GM12878 (cell line): ENCODE measurements at regions not wholly inside any gene's neighbourhood (a gene's known extent, or its start where the extent isn't known, plus 50 kb on each side); places are given as distances from the start of the nearest gene placed in this dataset.

Source experiments
- ATAC-seq: fragments of 200-7000 bp; cut with Tn5 transposase; 3 replicates; pipeline ENCODE4 v1.9.1; 2020; ENCODE audit warnings: mild to moderate bottlenecking, moderate library complexity
- BruUV-seq: library from RNA; stranded (reverse); fragments of 400-500 nt; replicated peaks from 2 replicates; lab custom pipeline; 2021; lab: Mats Ljungman, UMichigan
- CTCF ChIA-PET: fragments of 300-600 bp; sonication (Branson Sonifier 250); formaldehyde crosslinking; extraction: SDS; loops from one replicate; lab custom pipeline; 2021; ENCODE audit warnings: inconsistent platforms; lab: Yijun Ruan, JAX
- POLR2A ChIA-PET: fragments of 350-600 bp; formaldehyde crosslinking; extraction: SDS; loops from one replicate; lab custom pipeline; 2021; ENCODE audit warnings: inconsistent platforms; lab: Charles Lee
- RAD21 ChIA-PET: fragments of 300-600 bp; sonication (Branson Sonifier 250); formaldehyde crosslinking; loops from one replicate; lab custom pipeline; 2023; ENCODE audit warnings: antibody characterized with exemption; ENCODE audit not compliant: unreplicated experiment; lab: Charles Lee
- SMC1A ChIA-PET: fragments of 300-600 bp; sonication (Branson Sonifier 250); formaldehyde crosslinking; loops from one replicate; lab custom pipeline; 2023; ENCODE audit not compliant: unreplicated experiment, uncharacterized antibody; lab: Charles Lee
- DNase-seq: peaks from one replicate; pipeline ENCODE4 v3.0.0-alpha.2; 2011; ENCODE audit warnings: low read depth, low spot score
- FAIRE-seq: peaks from 3 replicates; lab custom pipeline; 2011; peaks lifted over from hg19 to GRCh38; lab: Jason Lieb, UNC
- H2AFZ ChIP-seq: 2 replicates; pipeline ENCODE4 v1.6.0; 2011; ENCODE audit warnings: low read depth, low read length, control low read depth; ENCODE audit not compliant: control insufficient read depth
- H3K27ac ChIP-seq: 2 replicates; pipeline ENCODE4 v1.5.1; 2011; ENCODE audit warnings: control low read depth; ENCODE audit not compliant: control insufficient read depth, insufficient read depth
- H3K27me3 ChIP-seq, 2 experiments: replicated peaks in 1 of 2; 2 replicates each; pipeline versions ENCODE4 v1.6.0 to v1.6.1; 2011; ENCODE audit warnings: low read length in 1 of 2; ENCODE audit not compliant: control insufficient read depth in 2 of 2, insufficient read depth in 2 of 2
- H3K36me3 ChIP-seq, 2 experiments: 2 replicates each; pipeline ENCODE4 v1.5.1; 2011; ENCODE audit warnings: low read length in 1 of 2; ENCODE audit not compliant: control insufficient read depth in 2 of 2, insufficient read depth in 2 of 2
- H3K4me1 ChIP-seq: 2 replicates; pipeline ENCODE4 v1.6.1; 2011; ENCODE audit warnings: mild to moderate bottlenecking, low read length, moderate library complexity, mixed read lengths; ENCODE audit not compliant: control insufficient read depth, insufficient read depth
- H3K4me2 ChIP-seq: 2 replicates; pipeline ENCODE4 v1.6.0; 2011; ENCODE audit warnings: control low read depth; ENCODE audit not compliant: control insufficient read depth, insufficient read depth
- H3K4me3 ChIP-seq: fragments of 200-600 bp; sonication (generic); 2 replicates; pipeline ENCODE4 v1.5.1; 2016
- H3K79me2 ChIP-seq: 2 replicates; pipeline ENCODE4 v1.6.0; 2011; ENCODE audit warnings: low read length; ENCODE audit not compliant: control insufficient read depth, insufficient read depth
- H3K9ac ChIP-seq: 2 replicates; pipeline ENCODE4 v1.8.0; 2011; ENCODE audit warnings: low read length, control low read depth, mixed read lengths; ENCODE audit not compliant: control insufficient read depth, insufficient read depth
- H3K9me3 ChIP-seq: replicated peaks from 3 replicates; pipeline ENCODE4 v1.5.1; 2011; ENCODE audit warnings: mild to moderate bottlenecking, low read length; ENCODE audit not compliant: control insufficient read depth, insufficient read depth
- H4K20me1 ChIP-seq: 2 replicates; pipeline ENCODE4 v1.6.0; 2011; ENCODE audit not compliant: control insufficient read depth, insufficient read depth
- EZH2 ChIP-seq: IDR thresholded peaks from 2 replicates; pipeline ENCODE4 v1.6.1; 2012; ENCODE audit warnings: low read depth, mild to moderate bottlenecking, control low read depth, inconsistent platforms, low read length, borderline replicate concordance; ENCODE audit not compliant: control insufficient read depth
- JUND ChIP-seq: IDR thresholded peaks from 2 replicates; pipeline ENCODE4 v1.6.1; 2012; ENCODE audit warnings: low read depth, mild to moderate bottlenecking, low read length, improper control_type of control experiment, moderate library complexity
- KLF5 ChIP-seq: fragments of 450-650 bp; IDR thresholded peaks from 2 replicates; pipeline ENCODE4 v1.6.1; 2014; ENCODE audit warnings: mild to moderate bottlenecking; ENCODE audit not compliant: partially characterized antibody
- RCOR1 ChIP-seq: conservative IDR thresholded peaks from 2 replicates; pipeline ENCODE4 v1.6.1; 2012; ENCODE audit warnings: low read depth, low read length, improper control_type of control experiment
- RELB ChIP-seq: fragments of 450-650 bp; IDR thresholded peaks from 2 replicates; pipeline ENCODE4 v1.6.1; 2017; ENCODE audit warnings: low read depth, mild to moderate bottlenecking, moderate library complexity
- SIX5 ChIP-seq: IDR thresholded peaks from 2 replicates; pipeline ENCODE4 v1.6.1; 2011; ENCODE audit warnings: mild to moderate bottlenecking, low read depth, low read length, moderate library complexity; ENCODE audit not compliant: severe bottlenecking
- SP1 ChIP-seq: IDR thresholded peaks from one replicate; pipeline ENCODE4 v1.6.1; 2011; ENCODE audit warnings: low read depth, low read length
- TAF1 ChIP-seq: IDR thresholded peaks from 2 replicates; pipeline ENCODE4 v1.6.1; 2011; ENCODE audit warnings: mild to moderate bottlenecking, low read depth, low read length, borderline replicate concordance
- YBX1 ChIP-seq: fragments of 450-650 bp; IDR thresholded peaks from 2 replicates; pipeline ENCODE4 v1.6.1; 2016; ENCODE audit warnings: antibody characterized with exemption
- YY1 ChIP-seq: IDR thresholded peaks from 2 replicates; pipeline ENCODE4 v1.6.1; 2011; ENCODE audit warnings: low read depth, mild to moderate bottlenecking, low read length
- ZBED1 ChIP-seq: IDR thresholded peaks from 2 replicates; pipeline ENCODE4 v1.6.1; 2016; ENCODE audit warnings: borderline replicate concordance
- ZNF24 ChIP-seq: fragments of 450-650 bp; IDR thresholded peaks from 2 replicates; pipeline ENCODE4 v1.6.1; 2017; ENCODE audit warnings: antibody characterized with exemption, mild to moderate bottlenecking
- ZNF592 ChIP-seq: fragments of 450-650 bp; IDR thresholded peaks from 2 replicates; pipeline ENCODE4 v1.6.1; 2017; ENCODE audit warnings: mild to moderate bottlenecking, moderate library complexity
- WGBS: methylation state at CpG from one replicate; pipeline ENCODE4 v1.1.6; 2016; ENCODE audit warnings: low lambda C conversion rate; ENCODE audit not compliant: insufficient replicate concordance, insufficient coverage; ENCODE audit errors: missing lambda C conversion rate; 5-methylcytosine and 5-hydroxymethylcytosine counted together
- in situ Hi-C: fragments of 300-500 bp; cut with MboI; formaldehyde crosslinking; loops from 9 replicates; pipeline ENCODE4 v1.14.3; 2018; ENCODE audit warnings: mixed read lengths
- intact Hi-C: fragments of 100-400 bp; cut with micrococcal nuclease; formaldehyde crosslinking; loops from one replicate; pipeline ENCODE4 v1.14.2; 2022; ENCODE audit not compliant: unreplicated experiment
- TF ChIP-seq, protein P1 (sequence below): fragments of 450-650 bp; IDR thresholded peaks from 2 replicates; pipeline ENCODE4 v1.6.1; 2017; ENCODE audit warnings: mild to moderate bottlenecking, low read depth, inconsistent platforms; ENCODE audit not compliant: poor library complexity, severe bottlenecking

DNA sequence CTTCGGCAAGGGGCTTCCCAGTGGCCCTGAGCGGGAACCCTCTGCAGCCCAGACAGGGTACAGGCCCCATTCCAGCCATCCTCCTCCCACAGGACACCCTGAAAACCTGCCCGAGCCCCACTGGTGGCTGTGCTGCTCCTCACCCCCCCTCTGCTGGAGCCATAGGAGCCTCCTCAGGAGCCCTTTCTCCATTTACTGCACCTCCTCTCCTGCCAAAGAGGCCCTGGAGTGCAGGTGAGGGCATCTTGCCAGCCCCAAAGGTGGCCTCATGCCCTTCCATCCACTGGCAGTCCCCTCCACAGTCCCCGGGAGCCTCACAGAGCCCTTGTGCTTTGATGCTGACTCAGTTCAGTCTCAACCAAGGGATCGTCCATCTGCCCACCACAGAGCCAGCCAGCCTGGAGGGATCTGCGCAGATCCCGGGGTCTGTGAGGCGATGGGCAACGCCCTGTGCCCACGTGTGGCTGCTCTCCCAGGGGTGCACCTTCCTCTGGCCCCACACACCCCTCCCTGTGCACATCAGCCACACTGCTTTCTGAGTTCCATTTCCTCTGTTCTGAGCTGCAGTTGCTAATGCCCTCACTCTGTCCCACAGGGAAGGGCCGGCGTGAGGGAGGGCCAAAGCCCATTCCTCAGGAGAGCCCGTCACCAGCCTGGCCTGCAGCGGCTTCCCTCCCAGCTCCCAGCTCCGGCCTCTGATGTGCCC lies 228.5 kb downstream of the DLL1 start (continued):
- TF ChIP-seq KLF5 (no peak), SP1 (no peak), EZH2 (no peak), TAF1 (no peak), SIX5 (no peak), RELB (no peak)

- no peak overlapping the region for H3K27ac ChIP-seq
- TF ChIP-seq, protein P1, sequence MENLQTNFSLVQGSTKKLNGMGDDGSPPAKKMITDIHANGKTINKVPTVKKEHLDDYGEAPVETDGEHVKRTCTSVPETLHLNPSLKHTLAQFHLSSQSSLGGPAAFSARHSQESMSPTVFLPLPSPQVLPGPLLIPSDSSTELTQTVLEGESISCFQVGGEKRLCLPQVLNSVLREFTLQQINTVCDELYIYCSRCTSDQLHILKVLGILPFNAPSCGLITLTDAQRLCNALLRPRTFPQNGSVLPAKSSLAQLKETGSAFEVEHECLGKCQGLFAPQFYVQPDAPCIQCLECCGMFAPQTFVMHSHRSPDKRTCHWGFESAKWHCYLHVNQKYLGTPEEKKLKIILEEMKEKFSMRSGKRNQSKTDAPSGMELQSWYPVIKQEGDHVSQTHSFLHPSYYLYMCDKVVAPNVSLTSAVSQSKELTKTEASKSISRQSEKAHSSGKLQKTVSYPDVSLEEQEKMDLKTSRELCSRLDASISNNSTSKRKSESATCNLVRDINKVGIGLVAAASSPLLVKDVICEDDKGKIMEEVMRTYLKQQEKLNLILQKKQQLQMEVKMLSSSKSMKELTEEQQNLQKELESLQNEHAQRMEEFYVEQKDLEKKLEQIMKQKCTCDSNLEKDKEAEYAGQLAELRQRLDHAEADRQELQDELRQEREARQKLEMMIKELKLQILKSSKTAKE, result no peak
- TF ChIP-seq RCOR1 (no peak), ZNF592 (no peak), YBX1 (no peak), ZNF24 (no peak), YY1 (no peak), JUND (no peak), ZBED1 (no peak)
Observed at GRCh38 chr6:170058878-170059485, 231.9 kb downstream of the DLL1 start.

More at GRCh38 chr6:170058878-170059485, 231.9 kb downstream of the DLL1 start:
- H3K9me3 ChIP-seq, result no peaks in the 10 kb centered on the region; the same call in 2 of the 3 replicates
- ChIA-PET CTCF (no interaction called here), RAD21 (no interaction called here), SMC1A (no interaction called here), POLR2A (no interaction called here)
- no peak overlapping the region for H3K4me3 ChIP-seq
- in situ Hi-C loops, result no loop called here
- BruUV-seq, result no TSS peak
- ATAC-seq (no peak), FAIRE-seq (no peak), DNase-seq (no peak)
- no peaks in the 10 kb centered on the region for H3K79me2 ChIP-seq
- no peaks in the 10 kb centered on the region for H3K27me3 ChIP-seq
- no peaks in the 10 kb centered on the region for H3K36me3 ChIP-seq
- no peak overlapping the region for H3K9ac ChIP-seq
- WGBS, result 46% methylated on average over 22 of the region's 22 CpGs
- no peak overlapping the region for H2AFZ ChIP-seq
- H3K4me1 ChIP-seq, result no peaks in the 10 kb centered on the region
- intact Hi-C loops, result no loop called here
- H3K4me2 ChIP-seq, result no peak overlapping the region
- no peaks in the 10 kb centered on the region for H4K20me1 ChIP-seq
